DND-41 (cell line): ENCODE measurements at regions not wholly inside any gene's neighbourhood (a gene's known extent, or its start where the extent isn't known, plus 50 kb on each side); places are given as distances from the start of the nearest gene placed in this dataset.

Source experiments
- ATAC-seq: fragments of 200-7000 bp; cut with Tn5 transposase; 3 replicates; pipeline ENCODE4 v1.9.1; 2021; ENCODE audit warnings: low read depth; ENCODE audit not compliant: insufficient read depth
- DNase-seq: peaks from one replicate; pipeline ENCODE4 v3.0.0-alpha.2; 2020
- H2AFZ ChIP-seq: 2 replicates; pipeline ENCODE4 v1.6.0; 2012; ENCODE audit warnings: low read depth, low read length
- H3K27ac ChIP-seq: 2 replicates; pipeline ENCODE4 v1.5.1; 2012; ENCODE audit warnings: low read length, inconsistent platforms
- H3K27me3 ChIP-seq: fragments of 200-600 bp; sonication (generic); 2 replicates; pipeline ENCODE4 v1.6.0; 2012; ENCODE audit warnings: low read length, mild to moderate bottlenecking, inconsistent platforms; ENCODE audit not compliant: insufficient read depth, poor library complexity
- H3K36me3 ChIP-seq: 2 replicates; pipeline ENCODE4 v1.5.1; 2012; ENCODE audit warnings: low read length, inconsistent platforms; ENCODE audit not compliant: insufficient read depth
- H3K4me1 ChIP-seq: 2 replicates; pipeline ENCODE4 v1.5.1; 2012; ENCODE audit warnings: mild to moderate bottlenecking, low read length; ENCODE audit not compliant: insufficient read depth
- H3K4me2 ChIP-seq: 2 replicates; pipeline ENCODE4 v1.6.0; 2012; ENCODE audit warnings: mild to moderate bottlenecking, moderate library complexity, low read length, inconsistent platforms; ENCODE audit not compliant: insufficient read depth
- H3K4me3 ChIP-seq, 2 experiments: fragments of 200-600 bp in 1 of 2; shearing (Covaris generic) in 1 of 2; 2 replicates each; pipeline ENCODE4 v1.5.1; 2012 to 2016; ENCODE audit warnings: inconsistent platforms in 2 of 2, low read length in 2 of 2, mild to moderate bottlenecking in 2 of 2, low read depth in 1 of 2, moderate library complexity in 1 of 2
- H3K79me2 ChIP-seq: 2 replicates; pipeline ENCODE4 v1.6.0; 2012; ENCODE audit warnings: low read length, inconsistent platforms; ENCODE audit not compliant: insufficient read depth
- H3K9ac ChIP-seq: 2 replicates; pipeline ENCODE4 v1.6.0; 2012; ENCODE audit warnings: low read depth, mild to moderate bottlenecking, inconsistent platforms, low read length, moderate library complexity
- H3K9me3 ChIP-seq: 2 replicates; pipeline ENCODE4 v1.5.1; 2012; ENCODE audit warnings: low read length, moderate library complexity, mild to moderate bottlenecking, inconsistent platforms; ENCODE audit not compliant: insufficient read depth, severe bottlenecking
- H4K20me1 ChIP-seq: 2 replicates; pipeline ENCODE4 v1.6.0; 2012; ENCODE audit warnings: low read length; ENCODE audit not compliant: insufficient read depth
- CTCF ChIP-seq: IDR thresholded peaks from 2 replicates; pipeline ENCODE4 v1.5.1; 2012; ENCODE audit warnings: borderline replicate concordance, low read length, moderate library complexity, mild to moderate bottlenecking; ENCODE audit not compliant: poor library complexity, severe bottlenecking; ENCODE audit errors: extremely low read depth
- EZH2 ChIP-seq: IDR thresholded peaks from 3 replicates; pipeline ENCODE4 v1.6.1; 2012; ENCODE audit warnings: borderline replicate concordance, low read depth, mild to moderate bottlenecking, moderate library complexity, low read length, inconsistent platforms; ENCODE audit not compliant: severe bottlenecking

- Histone ChIP-seq H3K27me3 (peaks cover 3% of the 10 kb centered on the region), H3K4me1 (no peaks in the 10 kb centered on the region), H3K4me3 (no peak overlapping the region), H3K9ac (no peak overlapping the region), H2AFZ (no peak overlapping the region), H3K79me2 (no peaks in the 10 kb centered on the region), H3K4me2 (no peak overlapping the region), H3K27ac (no peak overlapping the region), H4K20me1 (no peaks in the 10 kb centered on the region), H3K9me3 (no peaks in the 10 kb centered on the region), H3K36me3 (no peaks in the 10 kb centered on the region)
- no peak for TF ChIP-seq EZH2
- no peak for TF ChIP-seq CTCF
- DNase-seq (no peak), ATAC-seq (no peak)
Measured at GRCh38 chr15:62953021-62953420, 89.5 kb upstream of the TPM1 start.

GRCh38 chr15:62953496-62954045 lies 89.0 kb upstream of the TPM1 start:
- no peaks in the 10 kb centered on the region for H4K20me1 ChIP-seq
- H2AFZ ChIP-seq = no peak overlapping the region
- no peak overlapping the region for H3K27ac ChIP-seq
- no peak overlapping the region for H3K4me2 ChIP-seq
- H3K9ac ChIP-seq = no peak overlapping the region
- no peak for TF ChIP-seq EZH2
- no peak for TF ChIP-seq CTCF
- H3K36me3 ChIP-seq = no peaks in the 10 kb centered on the region
- peaks cover 2% of the 10 kb centered on the region for H3K27me3 ChIP-seq
- no peak overlapping the region for H3K4me3 ChIP-seq
- ATAC-seq (no peak), DNase-seq (no peak)
- no peaks in the 10 kb centered on the region for H3K79me2 ChIP-seq
- H3K9me3 ChIP-seq = no peaks in the 10 kb centered on the region
- no peaks in the 10 kb centered on the region for H3K4me1 ChIP-seq

GRCh38 chr15:62957130-62957529 lies 85.4 kb upstream of the TPM1 start:
- Histone ChIP-seq H3K79me2 (no peaks in the 10 kb centered on the region), H3K4me1 (no peaks in the 10 kb centered on the region), H3K27me3 (peaks cover 2% of the 10 kb centered on the region), H2AFZ (no peak overlapping the region), H3K36me3 (no peaks in the 10 kb centered on the region), H3K9ac (no peak overlapping the region), H3K4me2 (no peak overlapping the region), H3K9me3 (no peaks in the 10 kb centered on the region), H4K20me1 (no peaks in the 10 kb centered on the region), H3K27ac (no peak overlapping the region), H3K4me3 (no peak overlapping the region)
- no peak for ATAC-seq
- TF ChIP-seq EZH2 (no peak), CTCF (no peak)
- DNase-seq = no peak
